ENCODE measurements at regions not wholly inside any gene's neighbourhood (a gene's known extent, or its start where the extent isn't known, plus 50 kb on each side); places are given as distances from the start of the nearest gene placed in this dataset.

- H3K27ac Mint-ChIP-seq (ENCODE audit: unreplicated experiment): no peak overlapping the region
- no peak overlapping the region for H3K4me3 Mint-ChIP-seq
- H3K27me3 Mint-ChIP-seq (ENCODE audit: low read depth): peaks cover 90% of the 10 kb centered on the region
- no peaks in the 10 kb centered on the region for H3K36me3 Mint-ChIP-seq (ENCODE audit: low read depth)
- no peak for DNase-seq (ENCODE audit: low read depth, low spot score)
- H3K4me1 Mint-ChIP-seq: no peaks in the 10 kb centered on the region
- TF ChIP-seq, protein P1, sequence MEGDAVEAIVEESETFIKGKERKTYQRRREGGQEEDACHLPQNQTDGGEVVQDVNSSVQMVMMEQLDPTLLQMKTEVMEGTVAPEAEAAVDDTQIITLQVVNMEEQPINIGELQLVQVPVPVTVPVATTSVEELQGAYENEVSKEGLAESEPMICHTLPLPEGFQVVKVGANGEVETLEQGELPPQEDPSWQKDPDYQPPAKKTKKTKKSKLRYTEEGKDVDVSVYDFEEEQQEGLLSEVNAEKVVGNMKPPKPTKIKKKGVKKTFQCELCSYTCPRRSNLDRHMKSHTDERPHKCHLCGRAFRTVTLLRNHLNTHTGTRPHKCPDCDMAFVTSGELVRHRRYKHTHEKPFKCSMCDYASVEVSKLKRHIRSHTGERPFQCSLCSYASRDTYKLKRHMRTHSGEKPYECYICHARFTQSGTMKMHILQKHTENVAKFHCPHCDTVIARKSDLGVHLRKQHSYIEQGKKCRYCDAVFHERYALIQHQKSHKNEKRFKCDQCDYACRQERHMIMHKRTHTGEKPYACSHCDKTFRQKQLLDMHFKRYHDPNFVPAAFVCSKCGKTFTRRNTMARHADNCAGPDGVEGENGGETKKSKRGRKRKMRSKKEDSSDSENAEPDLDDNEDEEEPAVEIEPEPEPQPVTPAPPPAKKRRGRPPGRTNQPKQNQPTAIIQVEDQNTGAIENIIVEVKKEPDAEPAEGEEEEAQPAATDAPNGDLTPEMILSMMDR (conservative IDR thresholded peaks at IDR 0.05): no peak
- no peaks in the 10 kb centered on the region for H3K9me3 Mint-ChIP-seq
Observed at GRCh38 chr2:176633754-176634153, 364.5 kb downstream of the MTX2 start.

DNA sequence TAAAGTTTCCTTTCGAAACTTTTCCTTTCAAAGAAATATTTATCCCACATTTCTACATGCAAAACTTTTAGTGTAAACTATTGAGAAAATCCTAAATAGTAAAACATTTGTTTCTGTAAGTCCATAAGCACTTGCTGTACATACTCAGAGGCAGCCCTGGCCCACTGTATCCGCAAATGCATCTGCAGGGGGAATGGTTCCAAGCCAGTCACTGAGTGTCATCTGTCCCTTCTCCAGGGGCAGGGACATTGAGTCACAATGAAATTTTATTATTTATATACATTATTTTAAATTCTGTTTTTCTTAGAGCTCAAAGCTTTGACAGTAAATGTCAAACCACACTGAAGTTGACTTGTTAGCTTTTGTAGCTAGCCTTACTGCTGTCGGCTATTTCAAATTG, 367.2 kb downstream of the MTX2 start:
- Mint-ChIP-seq H3K27ac (ENCODE audit: unreplicated experiment) (no peak overlapping the region), H3K36me3 (ENCODE audit: low read depth) (no peaks in the 10 kb centered on the region), H3K27me3 (ENCODE audit: low read depth) (peaks cover 90% of the 10 kb centered on the region), H3K4me3 (no peak overlapping the region), H3K9me3 (no peaks in the 10 kb centered on the region), H3K4me1 (no peaks in the 10 kb centered on the region)
- no peak for DNase-seq (ENCODE audit: low read depth, low spot score)
- TF ChIP-seq, protein P1 (conservative IDR thresholded peaks at IDR 0.05): no peak

GRCh38 chr2:176637142-176637485, 367.9 kb downstream of the MTX2 start:
- no peaks in the 10 kb centered on the region for H3K36me3 Mint-ChIP-seq (ENCODE audit: low read depth)
- TF ChIP-seq, protein P1 (conservative IDR thresholded peaks at IDR 0.05): no peak
- DNase-seq (ENCODE audit: low read depth, low spot score): no peak
- no peaks in the 10 kb centered on the region for H3K4me1 Mint-ChIP-seq
- H3K9me3 Mint-ChIP-seq: no peaks in the 10 kb centered on the region
- H3K27ac Mint-ChIP-seq (ENCODE audit: unreplicated experiment): no peak overlapping the region
- peaks cover 94% of the 10 kb centered on the region for H3K27me3 Mint-ChIP-seq (ENCODE audit: low read depth)
- H3K4me3 Mint-ChIP-seq: peak overlapping the region; percentile 67

- no peaks in the 10 kb centered on the region for H3K36me3 Mint-ChIP-seq (ENCODE audit: low read depth)
- no peaks in the 10 kb centered on the region for H3K4me1 Mint-ChIP-seq
- no peak overlapping the region for H3K4me3 Mint-ChIP-seq
- H3K27ac Mint-ChIP-seq (ENCODE audit: unreplicated experiment): no peak overlapping the region
- TF ChIP-seq, protein P1 (conservative IDR thresholded peaks at IDR 0.05): no peak
- peak; percentile 32 for DNase-seq (ENCODE audit: low read depth, low spot score)
- no peaks in the 10 kb centered on the region for H3K9me3 Mint-ChIP-seq
- peaks cover 94% of the 10 kb centered on the region for H3K27me3 Mint-ChIP-seq (ENCODE audit: low read depth)
Observed at GRCh38 chr2:176637486-176638166, 368.4 kb downstream of the MTX2 start.

GRCh38 chr2:176638167-176639015, 369.1 kb downstream of the MTX2 start:
- peak; percentile 62 for DNase-seq (ENCODE audit: low read depth, low spot score)
- Mint-ChIP-seq H3K9me3 (no peaks in the 10 kb centered on the region), H3K4me1 (no peaks in the 10 kb centered on the region), H3K4me3 (no peak overlapping the region), H3K27ac (ENCODE audit: unreplicated experiment) (no peak overlapping the region), H3K36me3 (ENCODE audit: low read depth) (no peaks in the 10 kb centered on the region), H3K27me3 (ENCODE audit: low read depth) (peaks cover 95% of the 10 kb centered on the region)
- TF ChIP-seq, protein P1 (conservative IDR thresholded peaks at IDR 0.05): peak; percentile 87

Data from neural crest cell (in vitro differentiated cells).